ENCODE measurements at regions not wholly inside any gene's neighbourhood (a gene's known extent, or its start where the extent isn't known, plus 50 kb on each side); places are given as distances from the start of the nearest gene placed in this dataset.

- no peak for DNase-seq
Measured at GRCh38 chr15:62785881-62786828, 256.4 kb upstream of the TPM1 start.

GRCh38 chr15:62787401-62787800 lies 255.1 kb upstream of the TPM1 start:
- DNase-seq, result no peak

GRCh38 chr15:62788224-62788623 lies 254.3 kb upstream of the TPM1 start:
- DNase-seq, result no peak

GRCh38 chr15:62790546-62790945 lies 252.0 kb upstream of the TPM1 start:
- DNase-seq, result no peak

- no peak for DNase-seq
Measured at GRCh38 chr15:62791694-62792093, 250.9 kb upstream of the TPM1 start.

GRCh38 chr15:62792986-62793751 lies 249.4 kb upstream of the TPM1 start:
- no peak for DNase-seq

- DNase-seq, result no peak
Measured at GRCh38 chr15:62793752-62794144, 248.8 kb upstream of the TPM1 start.

- DNase-seq, result no peak
Measured at GRCh38 chr15:62795171-62795570, 247.4 kb upstream of the TPM1 start.

GRCh38 chr15:62795700-62796695 lies 246.5 kb upstream of the TPM1 start:
- no peak for DNase-seq

- no peak for DNase-seq
Measured at GRCh38 chr15:62797171-62797570, 245.4 kb upstream of the TPM1 start.

GRCh38 chr15:62798536-62798935 lies 244.0 kb upstream of the TPM1 start:
- DNase-seq, result no peak

- DNase-seq, result no peak
Measured at GRCh38 chr15:62799037-62799436, 243.5 kb upstream of the TPM1 start.

- DNase-seq, result no peak
Measured at GRCh38 chr15:62799919-62800318, 242.6 kb upstream of the TPM1 start.

- DNase-seq, result no peak
Measured at GRCh38 chr15:62802612-62803011, 239.9 kb upstream of the TPM1 start.

- no peak for DNase-seq
Measured at GRCh38 chr15:62803856-62804400, 238.6 kb upstream of the TPM1 start.

- DNase-seq, result no peak
Measured at GRCh38 chr15:62805502-62805901, 237.0 kb upstream of the TPM1 start.

GRCh38 chr15:62807539-62808130 lies 234.9 kb upstream of the TPM1 start:
- DNase-seq, result no peak

GRCh38 chr15:62809115-62809967 lies 233.2 kb upstream of the TPM1 start:
- DNase-seq, result no peak

GRCh38 chr15:62809968-62810260 lies 232.6 kb upstream of the TPM1 start:
- DNase-seq, result no peak

GRCh38 chr15:62812515-62812835 lies 230.1 kb upstream of the TPM1 start:
- no peak for DNase-seq

GRCh38 chr15:62816342-62817069 lies 226.0 kb upstream of the TPM1 start:
- no peak for DNase-seq

All from T-helper 1 cell (primary cell).